H9 (cell line): ENCODE measurements at regions not wholly inside any gene's neighbourhood (a gene's known extent, or its start where the extent isn't known, plus 50 kb on each side); places are given as distances from the start of the nearest gene placed in this dataset.

Source experiments
- DNase-seq: peaks from one replicate; pipeline ENCODE4 v3.0.0-alpha.2; 2017
- H2AFZ ChIP-seq: one replicate; pipeline ENCODE4 v1.6.1; 2013; ENCODE audit warnings: mild to moderate bottlenecking, low read length, control low read depth, moderate library complexity
- H2AK5ac ChIP-seq: 2 replicates; pipeline ENCODE4 v1.6.1; 2013; ENCODE audit warnings: low read length, control low read depth, mixed read lengths; ENCODE audit not compliant: insufficient read length
- H2BK120ac ChIP-seq: one replicate; pipeline ENCODE4 v1.6.1; 2013; ENCODE audit warnings: low read depth, mild to moderate bottlenecking, low read length, control low read depth, inconsistent platforms; ENCODE audit not compliant: poor library complexity, severe bottlenecking
- H2BK12ac ChIP-seq: 2 replicates; pipeline ENCODE4 v1.6.1; 2013; ENCODE audit warnings: low read length, control low read depth, mixed read lengths, low read depth; ENCODE audit not compliant: insufficient read length
- H2BK15ac ChIP-seq: 2 replicates; pipeline ENCODE4 v1.6.1; 2013; ENCODE audit warnings: low read depth, low read length, control low read depth
- H2BK20ac ChIP-seq: one replicate; pipeline ENCODE4 v1.6.1; 2013; ENCODE audit warnings: low read depth, mild to moderate bottlenecking, low read length, control low read depth, inconsistent platforms; ENCODE audit not compliant: poor library complexity, severe bottlenecking
- H2BK5ac ChIP-seq: 2 replicates; pipeline ENCODE4 v1.6.1; 2013; ENCODE audit warnings: low read length, control low read depth, mixed read lengths; ENCODE audit not compliant: insufficient read length
- H3K14ac ChIP-seq: 2 replicates; pipeline ENCODE4 v1.6.1; 2013; ENCODE audit warnings: low read length, control low read depth; ENCODE audit not compliant: insufficient read depth
- H3K18ac ChIP-seq: 2 replicates; pipeline ENCODE4 v1.6.1; 2013; ENCODE audit warnings: low read depth, mild to moderate bottlenecking, mixed read lengths, low read length, control low read depth; ENCODE audit not compliant: insufficient read length
- H3K23ac ChIP-seq: 2 replicates; pipeline ENCODE4 v1.6.1; 2013; ENCODE audit warnings: low read length, control low read depth, mixed read lengths, low read depth; ENCODE audit not compliant: insufficient read length
- H3K23me2 ChIP-seq: 2 replicates; pipeline ENCODE4 v1.6.1; 2013; ENCODE audit warnings: low read depth, mild to moderate bottlenecking, mixed read lengths, low read length, control low read depth; ENCODE audit not compliant: insufficient read length, poor library complexity, severe bottlenecking
- H3K27ac ChIP-seq: 2 replicates; pipeline ENCODE4 v1.5.1; 2013; ENCODE audit warnings: low read length, control low read depth, mixed read lengths, low read depth; ENCODE audit not compliant: insufficient read length
- H3K27me3 ChIP-seq: 2 replicates; pipeline ENCODE4 v1.6.1; 2013; ENCODE audit warnings: low read length, control low read depth, inconsistent platforms; ENCODE audit not compliant: insufficient read depth
- H3K4ac ChIP-seq: 2 replicates; pipeline ENCODE4 v1.6.1; 2013; ENCODE audit warnings: low read depth, mild to moderate bottlenecking, control low read depth, inconsistent platforms, low read length, moderate library complexity
- H3K4me1 ChIP-seq: 2 replicates; pipeline ENCODE4 v1.6.1; 2013; ENCODE audit warnings: low read length, control low read depth, inconsistent platforms; ENCODE audit not compliant: insufficient read depth
- H3K4me2 ChIP-seq: 2 replicates; pipeline ENCODE4 v1.6.1; 2013; ENCODE audit warnings: low read length, control low read depth, mixed read lengths; ENCODE audit not compliant: insufficient read length, insufficient read depth
- H3K56ac ChIP-seq: 2 replicates; pipeline ENCODE4 v1.6.1; 2013; ENCODE audit warnings: low read depth, mild to moderate bottlenecking, mixed read lengths, low read length, control low read depth; ENCODE audit not compliant: insufficient read length
- H3K79me1 ChIP-seq: 2 replicates; pipeline ENCODE4 v1.6.1; 2013; ENCODE audit warnings: low read depth, mild to moderate bottlenecking, moderate library complexity, low read length, control low read depth, inconsistent platforms; ENCODE audit not compliant: insufficient read depth, poor library complexity, severe bottlenecking
- H3K79me2 ChIP-seq: 2 replicates; pipeline ENCODE4 v1.6.1; 2013; ENCODE audit warnings: low read length, control low read depth, inconsistent platforms; ENCODE audit not compliant: insufficient read depth
- H3K9ac ChIP-seq: 2 replicates; pipeline ENCODE4 v1.6.1; 2013; ENCODE audit warnings: low read length, control low read depth, mixed read lengths; ENCODE audit not compliant: insufficient read length; ENCODE audit errors: extremely low read depth
- H3K9me3 ChIP-seq: one replicate; pipeline ENCODE4 v1.6.1; 2013; ENCODE audit warnings: low read depth, low read length, inconsistent platforms; ENCODE audit not compliant: control insufficient read depth
- H3T11ph ChIP-seq: one replicate; pipeline ENCODE4 v1.6.1; 2013; ENCODE audit warnings: mild to moderate bottlenecking, low read length, control low read depth, inconsistent platforms
- H4K20me1 ChIP-seq: one replicate; pipeline ENCODE4 v1.6.1; 2013; ENCODE audit not compliant: control insufficient read depth, insufficient read length, insufficient read depth
- H4K5ac ChIP-seq: 2 replicates; pipeline ENCODE4 v1.6.1; 2013; ENCODE audit warnings: low read depth, mild to moderate bottlenecking, mixed read lengths, low read length, control low read depth; ENCODE audit not compliant: insufficient read length
- H4K8ac ChIP-seq: replicated peaks from 2 replicates; pipeline ENCODE4 v1.6.1; 2013; ENCODE audit warnings: low read length, control low read depth, mixed read lengths, low read depth; ENCODE audit not compliant: insufficient read length
- H4K91ac ChIP-seq: 2 replicates; pipeline ENCODE4 v1.6.1; 2013; ENCODE audit warnings: low read depth, mild to moderate bottlenecking, moderate library complexity, mixed read lengths, low read length, control low read depth; ENCODE audit not compliant: insufficient read length
- H3K27ac Mint-ChIP-seq, 3 experiments: 2 replicates in 2 of 3; 3 replicates in 1 of 3; pipeline ENCODE4 v1.8.0; 2020 to 2021; ENCODE audit warnings: mixed read lengths in 3 of 3, mild to moderate bottlenecking in 1 of 3, moderate library complexity in 1 of 3
- H3K27me3 Mint-ChIP-seq: 2 replicates; pipeline ENCODE4 v1.8.0; 2021; ENCODE audit warnings: low read depth, mild to moderate bottlenecking, moderate library complexity, mixed read lengths
- H3K36me3 Mint-ChIP-seq, 3 experiments: 2 replicates in 2 of 3; 3 replicates in 1 of 3; pipeline ENCODE4 v1.8.0; 2020 to 2021; ENCODE audit warnings: low read depth in 3 of 3, mixed read lengths in 3 of 3; ENCODE audit not compliant: insufficient read depth in 1 of 3
- H3K4me1 Mint-ChIP-seq, 2 experiments: 2 replicates each; pipeline ENCODE4 v1.8.0; 2020; ENCODE audit warnings: mixed read lengths in 2 of 2
- H3K4me3 Mint-ChIP-seq, 2 experiments: 2 replicates in 1 of 2; 3 replicates in 1 of 2; pipeline ENCODE4 v1.8.0; 2020 to 2021; ENCODE audit warnings: mild to moderate bottlenecking in 2 of 2, mixed read lengths in 2 of 2, moderate library complexity in 1 of 2
- H3K9me3 Mint-ChIP-seq, 2 experiments: 2 replicates in 1 of 2; 3 replicates in 1 of 2; pipeline ENCODE4 v1.8.0; 2020; ENCODE audit warnings: mild to moderate bottlenecking in 2 of 2, mixed read lengths in 2 of 2, moderate library complexity in 1 of 2
- WGBS: extraction: QIAGEN DNeasy Blood & Tissue Kit; methylation state at CpG from one replicate; pipeline ENCODE4 v1.1.7; 2013; ENCODE audit warnings: missing lambda C conversion rate, low lambda C conversion rate, mixed read lengths; ENCODE audit not compliant: insufficient read length; ENCODE audit errors: extremely low coverage; 5-methylcytosine and 5-hydroxymethylcytosine counted together
- TF ChIP-seq, protein P1 (sequence below): fragments of 200-600 bp; sonication (generic); conservative IDR thresholded peaks from 3 replicates; pipeline ENCODE4 v1.8.0; 2021; ENCODE audit warnings: antibody characterized with exemption, mild to moderate bottlenecking

DNA sequence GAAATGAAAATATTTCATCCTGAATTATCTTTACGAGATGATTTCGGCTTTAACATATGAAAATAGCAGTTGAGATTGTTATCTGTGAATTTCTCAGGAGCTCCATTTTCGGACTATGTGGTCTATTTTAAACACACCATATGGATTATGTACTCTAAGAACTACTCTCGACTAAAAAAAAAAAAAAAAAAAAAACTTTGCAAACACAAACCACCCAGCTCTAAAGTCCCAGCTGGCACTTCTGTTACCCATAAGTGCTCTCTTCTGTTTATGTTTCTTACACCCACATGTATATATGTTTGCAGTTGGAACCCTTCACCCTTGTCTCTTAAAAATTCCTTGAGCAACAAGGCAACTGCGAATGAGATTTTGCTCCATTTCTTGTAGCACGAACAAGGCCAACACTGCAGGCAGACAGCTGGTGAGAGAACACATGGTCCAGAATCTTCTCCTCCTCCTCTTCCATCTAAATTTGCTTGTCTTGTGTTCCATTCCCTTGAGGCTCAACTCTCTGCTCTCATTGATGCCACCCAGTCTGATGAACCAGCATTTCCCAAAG lies 172.7 kb upstream of the HCCS start:
- H2BK120ac ChIP-seq, result no peak overlapping the region
- H3K4ac ChIP-seq, result no peak overlapping the region
- no peak overlapping the region for H3K18ac ChIP-seq
- TF ChIP-seq, protein P1, sequence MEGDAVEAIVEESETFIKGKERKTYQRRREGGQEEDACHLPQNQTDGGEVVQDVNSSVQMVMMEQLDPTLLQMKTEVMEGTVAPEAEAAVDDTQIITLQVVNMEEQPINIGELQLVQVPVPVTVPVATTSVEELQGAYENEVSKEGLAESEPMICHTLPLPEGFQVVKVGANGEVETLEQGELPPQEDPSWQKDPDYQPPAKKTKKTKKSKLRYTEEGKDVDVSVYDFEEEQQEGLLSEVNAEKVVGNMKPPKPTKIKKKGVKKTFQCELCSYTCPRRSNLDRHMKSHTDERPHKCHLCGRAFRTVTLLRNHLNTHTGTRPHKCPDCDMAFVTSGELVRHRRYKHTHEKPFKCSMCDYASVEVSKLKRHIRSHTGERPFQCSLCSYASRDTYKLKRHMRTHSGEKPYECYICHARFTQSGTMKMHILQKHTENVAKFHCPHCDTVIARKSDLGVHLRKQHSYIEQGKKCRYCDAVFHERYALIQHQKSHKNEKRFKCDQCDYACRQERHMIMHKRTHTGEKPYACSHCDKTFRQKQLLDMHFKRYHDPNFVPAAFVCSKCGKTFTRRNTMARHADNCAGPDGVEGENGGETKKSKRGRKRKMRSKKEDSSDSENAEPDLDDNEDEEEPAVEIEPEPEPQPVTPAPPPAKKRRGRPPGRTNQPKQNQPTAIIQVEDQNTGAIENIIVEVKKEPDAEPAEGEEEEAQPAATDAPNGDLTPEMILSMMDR, result no peak
- Mint-ChIP-seq H3K27me3 (no peaks in the 10 kb centered on the region; the same call in 1 of the 2 replicates), H3K4me3 (no peak overlapping the region), H3K4me1 (no peaks in the 10 kb centered on the region), H3K9me3 (peaks cover 42 to 50% of the 10 kb centered on the region in 2 experiments), H3K36me3 (peaks cover 0 to 2% (median 0%) of the 10 kb centered on the region in 3 experiments; a peak in 2 of 7 replicates), H3K27ac (no peak overlapping the region)
- no peak overlapping the region for H2AFZ ChIP-seq
- H3K79me2 ChIP-seq, result no peaks in the 10 kb centered on the region
- no peaks in the 10 kb centered on the region for H3K27me3 ChIP-seq
- no peak overlapping the region for H3K4me2 ChIP-seq
- no peak overlapping the region for H3K14ac ChIP-seq
- no peak overlapping the region for H4K8ac ChIP-seq
- no peak overlapping the region for H3K9ac ChIP-seq
- H4K20me1 ChIP-seq, result no peaks in the 10 kb centered on the region
- H4K91ac ChIP-seq, result no peak overlapping the region
- no peak overlapping the region for H4K5ac ChIP-seq
- H3K56ac ChIP-seq, result no peak overlapping the region
- H2BK15ac ChIP-seq, result no peak overlapping the region
- H3T11ph ChIP-seq, result no peak overlapping the region
- H3K79me1 ChIP-seq, result no peaks in the 10 kb centered on the region
- H2BK5ac ChIP-seq, result no peak overlapping the region
- H3K23me2 ChIP-seq, result no peaks in the 10 kb centered on the region
- H2BK20ac ChIP-seq, result no peak overlapping the region
- no peak overlapping the region for H3K23ac ChIP-seq
- DNase-seq, result no peak
- peaks cover 6% of the 10 kb centered on the region for H3K9me3 ChIP-seq
- no peak overlapping the region for H3K27ac ChIP-seq
- H3K4me1 ChIP-seq, result no peaks in the 10 kb centered on the region
- WGBS, result no CpG with 5 or more reads among the region's 6 CpGs
- no peak overlapping the region for H2AK5ac ChIP-seq
- no peak overlapping the region for H2BK12ac ChIP-seq
